NCI-H2227 (cell line): ENCODE measurements at regions not wholly inside any gene's neighbourhood (a gene's known extent, or its start where the extent isn't known, plus 50 kb on each side); places are given as distances from the start of the nearest gene placed in this dataset.
"Not testable (repeated sequence)": the region's sequence is repeated elsewhere in the genome, so short reads cannot be mapped to it uniquely, and the experiment has no call there.

Experiments
- DNase-seq: peaks from one replicate; lab custom pipeline; 2025; ENCODE audit not compliant: unreplicated experiment; lab: John Stamatoyannopoulos, UW

GRCh38 chr4:3597896-3598505, 65.8 kb upstream of the LRPAP1 start:
- DNase-seq = not testable (repeated sequence)

GRCh38 chr4:3596957-3597733, 64.9 kb upstream of the LRPAP1 start:
- DNase-seq = not testable (repeated sequence)

- DNase-seq = not testable (repeated sequence)
Measured at GRCh38 chr4:3595627-3596291, 63.5 kb upstream of the LRPAP1 start.

GRCh38 chr4:3594751-3595150, 62.5 kb upstream of the LRPAP1 start:
- DNase-seq = not testable (repeated sequence)

- DNase-seq = not testable (repeated sequence)
Measured at GRCh38 chr4:3589946-3590924, 58.0 kb upstream of the LRPAP1 start.

- not testable (repeated sequence) for DNase-seq
Measured at GRCh38 chr4:3589379-3589778, 57.2 kb upstream of the LRPAP1 start.

GRCh38 chr4:3588517-3589194, 56.4 kb upstream of the LRPAP1 start:
- not testable (repeated sequence) for DNase-seq

- not testable (repeated sequence) for DNase-seq
Measured at GRCh38 chr4:3586596-3586995, 54.4 kb upstream of the LRPAP1 start.

GRCh38 chr4:3585567-3585966, 53.3 kb upstream of the LRPAP1 start:
- DNase-seq = not testable (repeated sequence)

- DNase-seq = no peak
Measured at GRCh38 chr4:3582091-3582475, 49.9 kb upstream of the LRPAP1 start.
